ENCODE measurements at regions not wholly inside any gene's neighbourhood (a gene's known extent, or its start where the extent isn't known, plus 50 kb on each side); places are given as distances from the start of the nearest gene placed in this dataset.

- Mint-ChIP-seq H3K9me3 (peaks cover 16% of the 10 kb centered on the region), H3K27me3 (ENCODE audit: low read depth) (no peaks in the 10 kb centered on the region), H3K36me3 (ENCODE audit: low read depth) (peaks cover 13% of the 10 kb centered on the region), H3K27ac (ENCODE audit: unreplicated experiment) (no peak overlapping the region), H3K4me3 (no peak overlapping the region), H3K4me1 (no peaks in the 10 kb centered on the region)
- TF ChIP-seq, protein P1, sequence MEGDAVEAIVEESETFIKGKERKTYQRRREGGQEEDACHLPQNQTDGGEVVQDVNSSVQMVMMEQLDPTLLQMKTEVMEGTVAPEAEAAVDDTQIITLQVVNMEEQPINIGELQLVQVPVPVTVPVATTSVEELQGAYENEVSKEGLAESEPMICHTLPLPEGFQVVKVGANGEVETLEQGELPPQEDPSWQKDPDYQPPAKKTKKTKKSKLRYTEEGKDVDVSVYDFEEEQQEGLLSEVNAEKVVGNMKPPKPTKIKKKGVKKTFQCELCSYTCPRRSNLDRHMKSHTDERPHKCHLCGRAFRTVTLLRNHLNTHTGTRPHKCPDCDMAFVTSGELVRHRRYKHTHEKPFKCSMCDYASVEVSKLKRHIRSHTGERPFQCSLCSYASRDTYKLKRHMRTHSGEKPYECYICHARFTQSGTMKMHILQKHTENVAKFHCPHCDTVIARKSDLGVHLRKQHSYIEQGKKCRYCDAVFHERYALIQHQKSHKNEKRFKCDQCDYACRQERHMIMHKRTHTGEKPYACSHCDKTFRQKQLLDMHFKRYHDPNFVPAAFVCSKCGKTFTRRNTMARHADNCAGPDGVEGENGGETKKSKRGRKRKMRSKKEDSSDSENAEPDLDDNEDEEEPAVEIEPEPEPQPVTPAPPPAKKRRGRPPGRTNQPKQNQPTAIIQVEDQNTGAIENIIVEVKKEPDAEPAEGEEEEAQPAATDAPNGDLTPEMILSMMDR (conservative IDR thresholded peaks at IDR 0.05) = no peak
- DNase-seq (ENCODE audit: low read depth, low spot score) = no peak
Measured at GRCh38 chr9:88037285-88037845, 63.0 kb upstream of the CDK20 start.

- Mint-ChIP-seq H3K27me3 (ENCODE audit: low read depth) (no peaks in the 10 kb centered on the region), H3K4me3 (no peak overlapping the region), H3K9me3 (peaks cover 14% of the 10 kb centered on the region), H3K4me1 (no peaks in the 10 kb centered on the region), H3K27ac (ENCODE audit: unreplicated experiment) (no peak overlapping the region), H3K36me3 (ENCODE audit: low read depth) (peaks cover 13% of the 10 kb centered on the region)
- TF ChIP-seq, protein P1 (conservative IDR thresholded peaks at IDR 0.05) = no peak
- no peak for DNase-seq (ENCODE audit: low read depth, low spot score)
Measured at GRCh38 chr9:88034964-88035363, 60.6 kb upstream of the CDK20 start.

DNA sequence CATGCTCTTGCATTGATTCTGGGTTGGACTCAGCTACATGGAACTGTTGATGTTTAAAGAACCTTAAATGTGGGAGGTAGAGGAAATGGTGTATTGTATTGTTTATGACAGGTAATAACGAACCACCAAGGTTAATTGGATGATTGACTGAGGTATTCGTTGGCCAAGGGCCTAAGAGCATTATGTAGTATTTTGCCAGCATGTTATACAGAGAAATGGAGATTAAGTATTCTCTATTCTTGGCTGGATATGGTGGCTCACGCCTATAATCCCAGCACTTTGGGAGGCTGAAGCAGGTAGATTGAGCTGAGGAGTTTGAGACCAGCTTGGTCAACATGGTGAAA lies 59.0 kb upstream of the CDK20 start:
- H3K27me3 Mint-ChIP-seq (ENCODE audit: low read depth) = no peaks in the 10 kb centered on the region

GRCh38 chr9:88028338-88028737 lies 54.0 kb upstream of the CDK20 start:
- Mint-ChIP-seq H3K36me3 (ENCODE audit: low read depth) (no peaks in the 10 kb centered on the region), H3K27me3 (ENCODE audit: low read depth) (no peaks in the 10 kb centered on the region), H3K9me3 (no peaks in the 10 kb centered on the region), H3K4me3 (no peak overlapping the region), H3K4me1 (no peaks in the 10 kb centered on the region), H3K27ac (ENCODE audit: unreplicated experiment) (no peak overlapping the region)
- TF ChIP-seq, protein P1 (conservative IDR thresholded peaks at IDR 0.05) = no peak
- no peak for DNase-seq (ENCODE audit: low read depth, low spot score)

More for the DNA sequence above, 59.0 kb upstream of the CDK20 start:
- TF ChIP-seq, protein P1 (conservative IDR thresholded peaks at IDR 0.05) = no peak
- peaks cover 13% of the 10 kb centered on the region for H3K36me3 Mint-ChIP-seq (ENCODE audit: low read depth)
- H3K4me3 Mint-ChIP-seq = no peak overlapping the region
- peaks cover 8% of the 10 kb centered on the region for H3K9me3 Mint-ChIP-seq
- DNase-seq (ENCODE audit: low read depth, low spot score) = no peak
- H3K4me1 Mint-ChIP-seq = no peaks in the 10 kb centered on the region
- no peak overlapping the region for H3K27ac Mint-ChIP-seq (ENCODE audit: unreplicated experiment)

- Mint-ChIP-seq H3K27ac (ENCODE audit: unreplicated experiment) (no peak overlapping the region), H3K4me3 (no peak overlapping the region)
Measured at GRCh38 chr9:88026118-88026479, 51.8 kb upstream of the CDK20 start.

More at GRCh38 chr9:88026118-88026479, 51.8 kb upstream of the CDK20 start:
- no peaks in the 10 kb centered on the region for H3K9me3 Mint-ChIP-seq
- H3K36me3 Mint-ChIP-seq (ENCODE audit: low read depth) = no peaks in the 10 kb centered on the region
- no peaks in the 10 kb centered on the region for H3K27me3 Mint-ChIP-seq (ENCODE audit: low read depth)
- no peaks in the 10 kb centered on the region for H3K4me1 Mint-ChIP-seq
- TF ChIP-seq, protein P1 (conservative IDR thresholded peaks at IDR 0.05) = no peak
- no peak for DNase-seq (ENCODE audit: low read depth, low spot score)
